ENCODE measurements at regions not wholly inside any gene's neighbourhood (a gene's known extent, or its start where the extent isn't known, plus 50 kb on each side); places are given as distances from the start of the nearest gene placed in this dataset.
A peak's percentile ranks its signal among the peaks of the same experiment; 100 is the strongest.

DNA sequence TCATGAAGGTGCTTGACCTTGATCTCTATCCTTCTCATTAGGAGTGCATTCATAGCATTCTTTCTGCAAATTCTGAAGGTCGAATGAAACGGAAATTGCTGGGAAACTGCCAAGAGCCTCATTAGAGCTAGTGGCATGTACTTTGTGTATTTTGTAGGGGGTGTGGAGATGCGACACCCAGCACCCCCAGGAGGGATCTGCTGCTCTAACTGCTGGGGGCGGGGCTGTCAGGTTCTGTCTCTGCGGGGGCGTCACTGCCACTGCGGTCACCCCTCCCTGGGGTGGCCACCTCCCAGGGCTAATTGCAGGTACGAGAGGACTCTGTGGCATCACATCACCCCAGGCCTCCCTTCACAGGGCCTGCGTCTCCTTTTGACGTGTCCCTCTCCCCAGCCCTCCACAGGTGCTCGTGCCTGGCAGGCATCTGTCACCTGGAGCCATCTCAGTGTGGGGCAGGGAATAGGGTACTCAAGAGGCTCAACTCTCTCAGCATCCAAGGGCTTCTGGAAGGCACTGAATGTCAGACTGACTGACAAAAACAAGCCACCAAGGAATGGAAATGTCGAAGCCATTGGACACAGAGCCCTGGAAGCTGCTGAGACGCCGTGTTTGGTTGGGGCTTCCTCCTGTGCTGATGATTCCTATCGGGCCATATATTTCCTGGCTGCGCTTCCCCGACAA is 151.1 kb downstream of the ACTR3B start:
- Histone ChIP-seq H3K27me3 (no peaks in the 10 kb centered on the region), H3K4me1 (no peaks in the 10 kb centered on the region), H3K36me3 (no peaks in the 10 kb centered on the region), H3K27ac (peak overlapping the region; percentile 3 to 58 (median 34)), H3K4me3 (no peak overlapping the region), H3K9me3 (no peaks in the 10 kb centered on the region)
- FAIRE-seq = no peak
- DNase-seq = peak in 3 of 6 donors; percentile 25 to 53 (median 40)
- WGBS, 2 donors = 43 to 45% methylated on average over 17 of the region's 17 CpGs
- TF ChIP-seq, protein P1, sequence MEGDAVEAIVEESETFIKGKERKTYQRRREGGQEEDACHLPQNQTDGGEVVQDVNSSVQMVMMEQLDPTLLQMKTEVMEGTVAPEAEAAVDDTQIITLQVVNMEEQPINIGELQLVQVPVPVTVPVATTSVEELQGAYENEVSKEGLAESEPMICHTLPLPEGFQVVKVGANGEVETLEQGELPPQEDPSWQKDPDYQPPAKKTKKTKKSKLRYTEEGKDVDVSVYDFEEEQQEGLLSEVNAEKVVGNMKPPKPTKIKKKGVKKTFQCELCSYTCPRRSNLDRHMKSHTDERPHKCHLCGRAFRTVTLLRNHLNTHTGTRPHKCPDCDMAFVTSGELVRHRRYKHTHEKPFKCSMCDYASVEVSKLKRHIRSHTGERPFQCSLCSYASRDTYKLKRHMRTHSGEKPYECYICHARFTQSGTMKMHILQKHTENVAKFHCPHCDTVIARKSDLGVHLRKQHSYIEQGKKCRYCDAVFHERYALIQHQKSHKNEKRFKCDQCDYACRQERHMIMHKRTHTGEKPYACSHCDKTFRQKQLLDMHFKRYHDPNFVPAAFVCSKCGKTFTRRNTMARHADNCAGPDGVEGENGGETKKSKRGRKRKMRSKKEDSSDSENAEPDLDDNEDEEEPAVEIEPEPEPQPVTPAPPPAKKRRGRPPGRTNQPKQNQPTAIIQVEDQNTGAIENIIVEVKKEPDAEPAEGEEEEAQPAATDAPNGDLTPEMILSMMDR (IDR thresholded peaks at IDR 0.05) = no peak
- peak; percentile 18 to 72 (median 56) for ATAC-seq
- intact Hi-C loops (cut with DNase I) = no loop called here

DNA sequence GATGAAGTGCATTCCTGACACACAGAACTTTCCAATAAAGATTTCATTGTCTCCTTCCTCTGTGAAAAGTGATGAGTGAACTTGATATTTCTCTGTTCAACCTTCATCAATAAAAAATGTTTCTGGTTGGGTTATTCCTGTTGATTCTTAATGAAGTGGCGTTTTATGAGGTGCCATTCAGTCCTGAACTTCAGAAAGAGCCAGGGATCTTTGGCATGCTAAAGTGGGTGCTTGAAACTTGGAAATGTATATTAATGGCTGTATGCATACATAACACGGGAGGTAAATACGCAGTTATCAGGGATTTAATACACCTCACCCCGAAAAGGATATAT is 151.6 kb downstream of the ACTR3B start:
- peak overlapping the region in 3 of 4 donors; percentile 3 to 58 (median 51) for H3K27ac ChIP-seq
- no peak overlapping the region for H3K4me3 ChIP-seq
- 73 to 81% methylated on average over 4 of the region's 4 CpGs for WGBS, 2 donors
- H3K27me3 ChIP-seq = no peaks in the 10 kb centered on the region
- no peaks in the 10 kb centered on the region for H3K36me3 ChIP-seq
- intact Hi-C loops (cut with DNase I) = no loop called here
- ATAC-seq = no peak
- no peaks in the 10 kb centered on the region for H3K4me1 ChIP-seq
- no peak for FAIRE-seq
- no peak for DNase-seq
- no peaks in the 10 kb centered on the region for H3K9me3 ChIP-seq
- TF ChIP-seq, protein P1 (IDR thresholded peaks at IDR 0.05) = no peak

DNA sequence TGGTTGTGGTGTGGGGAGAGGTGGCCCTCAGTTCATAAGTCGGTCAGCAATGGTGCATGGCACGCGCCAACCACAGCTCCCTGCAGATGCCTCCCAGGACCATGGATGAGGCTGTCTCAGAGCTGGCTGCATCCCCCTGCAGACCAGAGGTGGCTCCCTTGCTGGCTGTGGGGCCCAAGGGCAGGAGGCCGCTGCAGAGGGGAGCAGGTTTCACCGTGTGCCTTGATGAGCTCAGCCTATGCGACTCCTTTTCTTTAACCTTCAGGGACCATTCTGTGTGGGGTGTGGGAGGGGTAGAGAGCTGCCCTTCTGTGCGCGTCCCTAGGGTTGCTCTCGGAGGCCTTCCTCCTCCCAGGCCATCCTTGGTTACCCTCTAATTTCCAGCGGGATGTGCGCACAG is 152.4 kb downstream of the ACTR3B start:
- Histone ChIP-seq H3K27me3 (no peaks in the 10 kb centered on the region), H3K4me1 (no peaks in the 10 kb centered on the region), H3K36me3 (no peaks in the 10 kb centered on the region), H3K4me3 (no peak overlapping the region), H3K27ac (no peak overlapping the region), H3K9me3 (no peaks in the 10 kb centered on the region)
- no peak for FAIRE-seq
- intact Hi-C loops (cut with DNase I) = no loop called here
- WGBS, 2 donors = 82% methylated on average over 11 of the region's 11 CpGs
- no peak for ATAC-seq
- TF ChIP-seq, protein P1 (IDR thresholded peaks at IDR 0.05) = no peak
- no peak for DNase-seq

DNA sequence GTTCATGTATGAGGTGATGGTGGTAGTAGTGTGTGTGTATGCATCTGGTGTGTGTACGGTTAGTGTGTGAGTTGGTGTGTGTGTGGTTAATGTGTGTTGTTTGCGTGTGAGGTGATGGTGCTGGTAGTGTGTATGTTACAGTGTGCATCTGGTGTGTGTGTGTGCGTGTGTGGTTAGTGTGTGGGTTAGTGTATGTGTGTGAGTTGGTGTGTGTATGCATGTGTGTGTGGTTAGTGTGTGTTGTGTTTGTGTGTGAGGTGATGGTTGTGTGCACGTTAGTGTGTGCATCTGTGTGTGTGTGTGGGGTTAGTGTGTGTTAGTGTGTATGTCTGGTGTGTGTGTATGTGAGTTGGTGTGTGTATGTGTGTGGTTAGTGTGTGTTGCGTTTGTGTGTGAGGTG is 153.0 kb downstream of the ACTR3B start:
- H3K27me3 ChIP-seq = no peaks in the 10 kb centered on the region
- no peak overlapping the region for H3K27ac ChIP-seq
- FAIRE-seq = no peak
- no peak for DNase-seq
- H3K4me1 ChIP-seq = no peaks in the 10 kb centered on the region
- H3K9me3 ChIP-seq = no peaks in the 10 kb centered on the region
- no peak overlapping the region for H3K4me3 ChIP-seq
- TF ChIP-seq, protein P1 (IDR thresholded peaks at IDR 0.05) = no peak
- intact Hi-C loops (cut with DNase I) = no loop called here
- 84 to 89% methylated on average over 5 of the region's 5 CpGs for WGBS, 2 donors
- no peak for ATAC-seq
- H3K36me3 ChIP-seq = no peaks in the 10 kb centered on the region

DNA sequence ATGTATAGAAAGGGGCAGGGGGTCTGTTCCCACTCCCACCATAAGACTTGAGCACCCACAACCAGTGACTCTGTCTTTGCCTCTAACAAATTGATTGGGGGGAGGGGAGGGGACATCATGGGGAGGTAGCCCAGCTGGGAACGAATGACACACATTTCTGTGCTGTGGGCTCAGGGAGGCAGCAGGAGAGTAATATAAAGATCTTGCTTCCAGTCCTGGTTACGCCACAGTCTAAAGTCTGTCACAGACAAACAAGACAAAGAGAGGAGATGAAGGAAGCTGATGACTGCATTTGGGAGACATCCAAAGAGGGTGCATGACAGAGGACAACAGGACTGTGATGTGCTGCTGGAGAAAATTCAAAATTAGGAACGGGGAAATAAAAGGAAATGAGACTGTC is 153.9 kb downstream of the ACTR3B start:
- Histone ChIP-seq H3K9me3 (no peaks in the 10 kb centered on the region), H3K27ac (no peak overlapping the region), H3K36me3 (no peaks in the 10 kb centered on the region), H3K27me3 (no peaks in the 10 kb centered on the region), H3K4me1 (no peaks in the 10 kb centered on the region), H3K4me3 (no peak overlapping the region)
- FAIRE-seq (no peak), ATAC-seq (no peak), DNase-seq (no peak)
- TF ChIP-seq, protein P1 (IDR thresholded peaks at IDR 0.05) = no peak
- 49 to 86% methylated on average over 3 of the region's 3 CpGs for WGBS, 2 donors
- intact Hi-C loops (cut with DNase I) = no loop called here

Data from pancreas (tissue), 10 donors.